ENCODE measurements at regions not wholly inside any gene's neighbourhood (a gene's known extent, or its start where the extent isn't known, plus 50 kb on each side); places are given as distances from the start of the nearest gene placed in this dataset.
"Not testable (repeated sequence)": the region's sequence is repeated elsewhere in the genome, so short reads cannot be mapped to it uniquely, and the experiment has no call there.

DNA sequence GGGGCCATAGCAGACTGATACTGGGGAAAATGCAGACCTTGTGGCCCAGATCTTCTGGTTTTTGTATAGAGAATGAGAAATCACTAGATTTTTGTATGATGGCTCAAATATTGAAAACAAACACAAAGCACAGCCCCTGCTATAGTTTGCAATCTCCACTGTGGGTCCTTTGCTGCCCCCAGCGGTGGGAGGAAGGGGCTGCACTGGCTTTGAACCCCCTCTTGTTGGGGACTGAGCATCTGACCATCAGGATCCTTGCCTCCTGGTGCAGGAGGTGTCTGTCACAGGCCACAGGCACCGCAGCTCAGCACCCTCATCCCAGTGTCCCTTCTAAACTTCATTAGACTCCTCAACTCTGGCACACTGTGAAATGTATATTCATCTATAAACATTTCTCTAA, 252.3 kb downstream of the BCL2L11 start:
- not testable (repeated sequence) for DNase-seq

GRCh38 chr2:111373989-111374388, 253.3 kb downstream of the BCL2L11 start:
- not testable (repeated sequence) for DNase-seq

- not testable (repeated sequence) for DNase-seq
Measured at GRCh38 chr2:111374734-111375133, 254.0 kb downstream of the BCL2L11 start.

- not testable (repeated sequence) for DNase-seq
Measured at GRCh38 chr2:111375320-111375883, 254.7 kb downstream of the BCL2L11 start.

- DNase-seq = not testable (repeated sequence)
Measured at GRCh38 chr2:111376272-111376970, 255.7 kb downstream of the BCL2L11 start.

DNA sequence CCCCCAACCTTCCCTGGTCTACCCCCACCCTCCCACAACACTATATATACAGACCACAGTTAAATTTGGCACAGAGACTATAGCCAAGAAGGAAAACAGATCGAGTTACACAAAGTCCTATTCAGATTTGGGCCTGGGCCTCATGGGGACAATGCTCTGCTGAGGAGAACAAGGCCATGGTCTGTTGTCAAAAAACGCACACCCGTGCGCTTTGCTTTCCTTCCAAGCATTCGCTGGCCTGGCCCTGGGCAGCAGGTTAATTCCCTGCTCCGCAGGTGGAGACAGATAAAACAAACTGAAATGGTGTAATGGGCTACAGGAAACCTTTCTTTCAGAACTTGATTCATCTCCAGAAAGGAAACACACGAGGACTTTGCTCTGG, 256.2 kb downstream of the BCL2L11 start:
- not testable (repeated sequence) for DNase-seq

- not testable (repeated sequence) for DNase-seq
Measured at GRCh38 chr2:111377386-111377959, 256.8 kb downstream of the BCL2L11 start.

GRCh38 chr2:111378348-111378747, 257.6 kb downstream of the BCL2L11 start:
- not testable (repeated sequence) for DNase-seq

GRCh38 chr2:111380733-111381439, 260.2 kb downstream of the BCL2L11 start:
- DNase-seq = not testable (repeated sequence)

- DNase-seq = not testable (repeated sequence)
Measured at GRCh38 chr2:111381530-111382306, 261.0 kb downstream of the BCL2L11 start.

- DNase-seq = not testable (repeated sequence)
Measured at GRCh38 chr2:111382507-111382906, 261.8 kb downstream of the BCL2L11 start.

- not testable (repeated sequence) for DNase-seq
Measured at GRCh38 chr2:111383311-111383710, 262.6 kb downstream of the BCL2L11 start.

- DNase-seq = not testable (repeated sequence)
Measured at GRCh38 chr2:111385226-111385957, 264.7 kb downstream of the BCL2L11 start.

DNA sequence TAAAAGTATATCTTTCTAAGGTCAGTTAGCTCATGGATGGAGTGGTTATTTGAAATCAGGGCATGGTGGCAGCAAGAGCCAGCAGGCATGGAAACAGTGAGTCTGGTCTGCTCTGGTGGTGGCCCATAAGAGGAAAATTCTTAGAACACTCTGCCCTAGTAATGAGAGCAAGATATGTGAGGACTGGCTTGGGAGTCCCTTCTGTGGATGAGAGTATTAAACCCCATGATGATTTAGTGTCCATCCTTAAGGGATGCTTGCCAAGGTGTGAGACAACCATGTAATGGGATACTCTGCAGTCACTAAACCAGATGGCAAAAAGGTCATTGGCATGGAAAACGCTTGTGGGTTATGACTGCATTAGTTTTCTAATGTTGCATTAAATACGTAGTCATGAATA, 269.9 kb downstream of the BCL2L11 start:
- DNase-seq = not testable (repeated sequence)

DNA sequence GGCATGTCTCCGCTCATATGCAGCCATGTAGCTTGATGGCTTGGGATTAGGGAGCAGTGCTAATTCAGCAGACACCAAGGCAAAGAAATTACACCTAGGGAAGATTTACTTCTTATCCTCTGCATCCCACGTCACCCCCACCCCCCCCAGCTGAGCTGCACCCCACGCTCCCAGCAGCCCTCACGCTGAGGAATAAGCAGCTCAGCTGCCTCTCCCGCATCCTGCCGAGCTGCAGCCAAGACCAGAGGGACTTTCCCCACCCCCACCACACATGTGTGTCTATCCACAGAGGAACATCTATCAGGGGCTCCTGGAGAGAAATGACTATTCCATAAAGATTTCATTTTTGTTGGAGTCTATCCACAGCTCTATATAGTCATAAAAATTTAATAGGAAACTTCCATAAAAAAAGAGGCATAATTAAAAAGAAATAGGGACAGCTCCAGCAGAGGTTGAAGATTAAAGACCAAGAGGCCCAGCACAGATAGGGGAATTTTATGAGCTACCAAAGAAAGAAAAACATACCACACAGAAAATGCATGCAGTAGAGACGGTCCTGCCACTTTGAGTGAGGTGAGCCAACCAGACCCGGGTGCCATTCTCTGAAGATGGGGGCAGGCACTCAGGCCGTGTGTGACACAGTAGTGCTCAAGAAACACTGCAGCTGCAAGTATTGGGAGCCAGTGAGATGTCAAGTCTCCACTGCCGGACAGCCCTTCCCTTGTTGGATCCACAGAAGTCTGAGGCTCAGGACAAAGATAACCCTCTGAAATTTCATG, 274.8 kb downstream of the BCL2L11 start:
- not testable (repeated sequence) for DNase-seq

GRCh38 chr2:111400598-111401253, 280.0 kb downstream of the BCL2L11 start:
- not testable (repeated sequence) for DNase-seq

DNA sequence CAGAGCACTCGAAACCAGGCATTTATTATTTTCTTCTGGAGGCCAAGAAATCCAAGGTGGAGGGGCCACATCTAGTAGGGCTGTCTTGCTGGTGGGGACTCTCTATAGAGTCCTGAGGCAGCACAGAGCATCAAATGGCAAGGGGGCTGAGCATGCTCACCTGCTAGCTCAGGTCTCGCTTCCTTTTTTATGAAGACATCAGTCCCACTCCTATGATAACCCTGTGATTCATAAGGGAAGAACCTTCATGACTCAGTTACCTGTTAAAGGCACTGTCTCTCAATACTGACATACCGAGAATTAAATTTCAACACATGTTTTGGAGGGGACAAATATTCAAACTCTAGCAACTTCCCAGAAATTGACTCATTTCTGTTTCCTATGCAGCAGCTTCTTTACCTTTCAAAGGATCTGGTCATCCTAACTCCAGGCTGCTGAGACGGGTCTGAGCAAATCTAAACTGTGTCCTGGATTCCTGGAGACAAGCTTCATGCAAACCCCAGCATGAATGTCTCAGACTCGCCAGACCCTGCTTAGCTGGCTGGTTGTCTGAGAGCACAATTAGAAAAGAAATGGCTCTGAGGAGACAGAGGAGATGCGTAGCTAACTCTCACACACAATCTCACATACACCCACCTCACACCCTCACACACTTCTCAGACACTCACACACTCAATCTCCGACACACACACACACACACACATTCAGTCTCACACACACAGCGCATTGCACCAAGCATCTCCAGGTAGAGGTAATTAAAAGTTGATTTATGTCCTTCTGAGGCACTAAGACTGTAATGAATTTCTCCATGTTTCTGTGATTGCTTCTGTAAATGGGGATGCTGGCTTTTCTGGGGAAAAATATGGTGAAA, 280.8 kb downstream of the BCL2L11 start:
- not testable (repeated sequence) for DNase-seq

GRCh38 chr2:111402450-111402849, 281.7 kb downstream of the BCL2L11 start:
- DNase-seq = not testable (repeated sequence)

- not testable (repeated sequence) for DNase-seq
Measured at GRCh38 chr2:111403287-111403686, 282.6 kb downstream of the BCL2L11 start.
